ENCODE measurements at regions not wholly inside any gene's neighbourhood (a gene's known extent, or its start where the extent isn't known, plus 50 kb on each side); places are given as distances from the start of the nearest gene placed in this dataset.

DNA sequence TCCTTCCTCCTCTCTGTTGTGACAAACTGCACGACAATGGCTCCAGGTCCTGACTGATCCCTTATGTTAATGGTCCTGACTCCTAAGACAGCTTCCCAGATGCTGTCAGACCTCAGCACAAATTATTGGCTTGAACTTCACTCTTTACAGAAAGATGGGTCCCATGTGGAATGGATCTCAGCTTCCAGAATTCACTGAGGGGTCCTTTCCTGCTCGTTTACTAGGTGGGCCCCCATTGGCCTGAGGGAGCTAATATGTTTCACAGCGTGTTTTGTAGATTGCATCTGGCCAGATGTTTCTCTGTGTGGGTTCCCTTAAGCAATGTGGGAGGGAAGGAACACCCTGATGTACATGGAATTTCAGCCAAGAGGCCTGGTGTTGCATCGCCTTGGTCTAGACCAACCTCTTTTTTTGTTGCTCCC is 826.6 kb downstream of the MAFB start:
- intact Hi-C loops (cut with DNase I) = no loop called here
- Histone ChIP-seq H3K36me3 (no peaks in the 10 kb centered on the region), H3K4me1 (ENCODE audit: insufficient read depth) (no peaks in the 10 kb centered on the region), H3K4me3 (no peak overlapping the region), H3K27ac (no peak overlapping the region), H3K9me3 (no peaks in the 10 kb centered on the region), H3K27me3 (no peaks in the 10 kb centered on the region)
- 11 to 16% (median 15%) methylated on average over 4 of the region's 4 CpGs for WGBS, 3 donors
- TF ChIP-seq, protein P1, sequence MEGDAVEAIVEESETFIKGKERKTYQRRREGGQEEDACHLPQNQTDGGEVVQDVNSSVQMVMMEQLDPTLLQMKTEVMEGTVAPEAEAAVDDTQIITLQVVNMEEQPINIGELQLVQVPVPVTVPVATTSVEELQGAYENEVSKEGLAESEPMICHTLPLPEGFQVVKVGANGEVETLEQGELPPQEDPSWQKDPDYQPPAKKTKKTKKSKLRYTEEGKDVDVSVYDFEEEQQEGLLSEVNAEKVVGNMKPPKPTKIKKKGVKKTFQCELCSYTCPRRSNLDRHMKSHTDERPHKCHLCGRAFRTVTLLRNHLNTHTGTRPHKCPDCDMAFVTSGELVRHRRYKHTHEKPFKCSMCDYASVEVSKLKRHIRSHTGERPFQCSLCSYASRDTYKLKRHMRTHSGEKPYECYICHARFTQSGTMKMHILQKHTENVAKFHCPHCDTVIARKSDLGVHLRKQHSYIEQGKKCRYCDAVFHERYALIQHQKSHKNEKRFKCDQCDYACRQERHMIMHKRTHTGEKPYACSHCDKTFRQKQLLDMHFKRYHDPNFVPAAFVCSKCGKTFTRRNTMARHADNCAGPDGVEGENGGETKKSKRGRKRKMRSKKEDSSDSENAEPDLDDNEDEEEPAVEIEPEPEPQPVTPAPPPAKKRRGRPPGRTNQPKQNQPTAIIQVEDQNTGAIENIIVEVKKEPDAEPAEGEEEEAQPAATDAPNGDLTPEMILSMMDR (IDR thresholded peaks at IDR 0.05) = no peak
- TF ChIP-seq POLR2A (IDR thresholded peaks at IDR 0.05) (no peak), EP300 (IDR thresholded peaks at IDR 0.05) (no peak)
- no peak for DNase-seq

DNA sequence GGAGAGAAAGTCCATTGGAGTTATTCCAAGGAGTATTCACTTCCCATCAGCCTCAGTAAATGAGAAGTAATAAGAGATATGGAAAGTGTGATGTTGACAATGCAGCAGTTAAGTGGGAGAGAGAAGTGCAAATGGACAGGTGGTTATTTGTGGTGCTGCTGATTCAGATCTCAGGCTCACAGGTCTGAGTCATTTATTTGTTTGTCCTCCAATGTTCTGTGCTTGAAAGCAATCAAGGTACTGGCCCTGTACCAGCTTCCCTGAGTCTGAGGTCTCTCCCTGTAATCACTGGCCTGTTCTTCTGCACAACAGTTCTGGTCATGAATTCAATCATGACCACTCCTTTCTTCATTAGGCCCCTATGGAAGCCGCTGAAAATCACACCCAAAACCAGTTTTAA is 827.7 kb downstream of the MAFB start:
- intact Hi-C loops (cut with DNase I) = no loop called here
- H3K4me3 ChIP-seq = no peak overlapping the region
- 59 to 76% (median 71%) methylated on average over 1 of the region's 1 CpG for WGBS, 3 donors
- TF ChIP-seq EP300 (IDR thresholded peaks at IDR 0.05) = no peak
- TF ChIP-seq, protein P1 (IDR thresholded peaks at IDR 0.05) = no peak
- no peak for TF ChIP-seq POLR2A (IDR thresholded peaks at IDR 0.05)
- H3K27me3 ChIP-seq = no peaks in the 10 kb centered on the region
- H3K9me3 ChIP-seq = no peaks in the 10 kb centered on the region
- DNase-seq = no peak
- no peak overlapping the region for H3K27ac ChIP-seq
- no peaks in the 10 kb centered on the region for H3K36me3 ChIP-seq
- no peaks in the 10 kb centered on the region for H3K4me1 ChIP-seq (ENCODE audit: insufficient read depth)

DNA sequence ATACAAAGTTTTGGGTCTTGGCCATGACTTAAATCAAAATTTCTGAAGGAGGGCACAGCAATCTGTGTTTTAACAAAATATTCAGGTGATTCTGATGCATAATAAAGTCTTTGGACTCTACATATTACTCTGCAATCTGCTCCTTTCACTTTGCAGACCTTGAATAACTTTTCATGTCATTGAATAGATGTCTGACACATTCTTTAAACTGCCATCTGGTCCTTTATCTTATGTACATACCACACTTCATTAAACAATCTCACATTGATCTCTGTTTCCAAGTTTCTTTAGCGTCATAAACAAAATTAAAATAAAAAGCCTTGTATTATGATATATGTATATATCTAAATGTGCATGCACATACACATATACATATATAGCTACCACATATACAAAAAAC is 831.2 kb downstream of the MAFB start:
- TF ChIP-seq, protein P1 (IDR thresholded peaks at IDR 0.05) = no peak
- TF ChIP-seq POLR2A (IDR thresholded peaks at IDR 0.05) (no peak), EP300 (IDR thresholded peaks at IDR 0.05) (no peak)
- H3K4me1 ChIP-seq (ENCODE audit: insufficient read depth) = no peaks in the 10 kb centered on the region
- no peak overlapping the region for H3K27ac ChIP-seq
- no peaks in the 10 kb centered on the region for H3K9me3 ChIP-seq
- no peaks in the 10 kb centered on the region for H3K27me3 ChIP-seq
- no peak overlapping the region for H3K4me3 ChIP-seq
- WGBS, 3 donors = 41 to 56% (median 47%) methylated on average over 1 of the region's 1 CpG
- intact Hi-C loops (cut with DNase I) = no loop called here
- DNase-seq = no peak
- H3K36me3 ChIP-seq = no peaks in the 10 kb centered on the region

DNA sequence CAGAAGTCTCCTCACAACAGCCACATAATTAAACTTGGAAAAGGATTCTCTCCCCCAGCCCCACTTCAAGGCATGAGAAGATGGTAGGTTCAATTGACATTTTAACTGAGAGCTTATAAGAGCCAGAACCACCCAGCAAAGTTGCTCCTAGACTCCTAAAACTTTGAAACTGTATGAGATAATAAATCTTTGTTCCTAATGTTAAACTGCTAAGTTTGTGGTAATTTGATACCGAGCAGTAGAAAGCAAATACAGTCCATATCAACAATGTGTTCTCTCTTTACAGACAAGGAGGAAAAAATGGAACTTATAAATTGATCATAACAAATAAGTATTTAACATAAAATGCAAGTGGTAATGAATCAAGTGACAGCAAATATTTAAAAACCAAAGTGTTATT is 831.8 kb downstream of the MAFB start:
- no peak for DNase-seq
- no peak overlapping the region for H3K4me3 ChIP-seq
- no peaks in the 10 kb centered on the region for H3K9me3 ChIP-seq
- no peak for TF ChIP-seq EP300 (IDR thresholded peaks at IDR 0.05)
- no peak for TF ChIP-seq POLR2A (IDR thresholded peaks at IDR 0.05)
- TF ChIP-seq, protein P1 (IDR thresholded peaks at IDR 0.05) = no peak
- intact Hi-C loops (cut with DNase I) = no loop called here
- H3K27me3 ChIP-seq = no peaks in the 10 kb centered on the region
- no peak overlapping the region for H3K27ac ChIP-seq
- WGBS, 3 donors = 11 to 20% (median 14%) methylated on average over 1 of the region's 1 CpG
- no peaks in the 10 kb centered on the region for H3K4me1 ChIP-seq (ENCODE audit: insufficient read depth)
- H3K36me3 ChIP-seq = no peaks in the 10 kb centered on the region

DNA sequence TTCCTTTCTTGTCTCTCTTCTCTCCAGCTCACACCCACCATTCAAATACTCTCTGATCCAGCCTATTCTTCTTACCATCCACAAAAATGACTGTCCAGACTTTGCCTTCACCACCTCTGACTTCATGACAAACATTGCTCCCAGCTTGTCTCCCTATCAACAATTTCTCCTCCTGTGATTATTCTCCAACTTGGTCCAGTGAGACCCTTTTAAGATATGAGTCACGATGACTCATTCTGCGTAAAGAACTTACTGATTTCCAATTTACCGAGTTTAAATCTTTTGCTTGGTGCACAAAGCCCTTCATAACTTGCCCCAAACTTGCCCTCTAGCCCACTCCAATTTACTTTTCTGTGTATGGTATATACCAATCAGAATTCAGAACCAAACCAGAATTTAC is 833.2 kb downstream of the MAFB start:
- intact Hi-C loops (cut with DNase I) = no loop called here
- WGBS, 3 donors = 86 to 89% (median 89%) methylated on average over 3 of the region's 3 CpGs

More for the DNA sequence above, 833.2 kb downstream of the MAFB start:
- TF ChIP-seq, protein P1 (IDR thresholded peaks at IDR 0.05) = no peak
- TF ChIP-seq EP300 (IDR thresholded peaks at IDR 0.05) (no peak), POLR2A (IDR thresholded peaks at IDR 0.05) (no peak)
- Histone ChIP-seq H3K27ac (no peak overlapping the region), H3K27me3 (no peaks in the 10 kb centered on the region), H3K9me3 (no peaks in the 10 kb centered on the region), H3K4me3 (no peak overlapping the region), H3K4me1 (ENCODE audit: insufficient read depth) (no peaks in the 10 kb centered on the region), H3K36me3 (no peaks in the 10 kb centered on the region)
- no peak for DNase-seq

All from ovary (tissue), 7 donors.